Thyroid gland (tissue), 4 donors: ENCODE measurements at regions not wholly inside any gene's neighbourhood (a gene's known extent, or its start where the extent isn't known, plus 50 kb on each side); places are given as distances from the start of the nearest gene placed in this dataset.

Experiments
- CTCF ChIP-seq, 6 experiments: fragments of 200-600 bp in 3 of 6; fragments of 450-650 bp in 3 of 6; sonication (generic) in 3 of 6; IDR thresholded peaks; one replicate each; pipeline ENCODE4 v1.5.1; 2016 to 2019; ENCODE audit warnings: antibody characterized with exemption in 6 of 6, mild to moderate bottlenecking in 2 of 6, inconsistent platforms in 1 of 6, moderate library complexity in 1 of 6
- POLR2A ChIP-seq, 2 donors: fragments of 450-650 bp; IDR thresholded peaks; one replicate each; pipeline ENCODE4 v1.6.1; 2017; ENCODE audit warnings: antibody characterized with exemption in 2 of 2, mild to moderate bottlenecking in 2 of 2, moderate library complexity in 1 of 2

- TF ChIP-seq CTCF (IDR thresholded peaks at IDR 0.05) (no peak), POLR2A (IDR thresholded peaks at IDR 0.05) (no peak)
Observed at GRCh38 chr1:219420913-219421312, 192.0 kb downstream of the ZC3H11B start.
